WTC11 (cell line): ENCODE measurements at regions not wholly inside any gene's neighbourhood (a gene's known extent, or its start where the extent isn't known, plus 50 kb on each side); places are given as distances from the start of the nearest gene placed in this dataset.

Experiments used
- ATAC-seq: fragments of 200-7000 bp; cut with Tn5 transposase; 2 replicates; pipeline ENCODE4 v1.10.0; 2021; ENCODE audit warnings: mild to moderate bottlenecking, moderate library complexity
- CTCF ChIA-PET: fragments of 300-600 bp; sonication (Branson Sonifier 250); formaldehyde crosslinking; loops from one replicate; lab custom pipeline; 2021; ENCODE audit warnings: antibody characterized with exemption; lab: Charles Lee
- POLR2A ChIA-PET: fragments of 350-600 bp; sonication (Branson Sonifier 250); formaldehyde crosslinking; loops from one replicate; lab custom pipeline; 2021; ENCODE audit warnings: antibody characterized with exemption; lab: Charles Lee
- DNase-seq: peaks from one replicate; pipeline ENCODE4 v3.0.0; 2021; ENCODE audit warnings: low spot score
- H3K27ac Mint-ChIP-seq: 2 replicates; pipeline ENCODE4 v1.8.0; 2021; ENCODE audit warnings: mixed read lengths
- H3K27me3 Mint-ChIP-seq: 2 replicates; pipeline ENCODE4 v1.8.0; 2021; ENCODE audit warnings: low read depth, mild to moderate bottlenecking, moderate library complexity, mixed read lengths
- H3K36me3 Mint-ChIP-seq: 2 replicates; pipeline ENCODE4 v1.8.0; 2021; ENCODE audit warnings: mixed read lengths
- H3K4me1 Mint-ChIP-seq: 2 replicates; pipeline ENCODE4 v1.8.0; 2022; ENCODE audit warnings: mixed read lengths
- H3K4me3 Mint-ChIP-seq: 2 replicates; pipeline ENCODE4 v1.8.0; 2021; ENCODE audit warnings: mild to moderate bottlenecking, moderate library complexity, mixed read lengths
- H3K9me3 Mint-ChIP-seq: 2 replicates; pipeline ENCODE4 v1.8.0; 2021; ENCODE audit warnings: mixed read lengths
- ELF4 ChIP-seq: sonication (generic); formaldehyde crosslinking; IDR thresholded peaks from 2 replicates; pipeline ENCODE4 v1.8.1; 2022; ENCODE audit warnings: low read depth, mild to moderate bottlenecking, moderate library complexity, missing genetic modification reagents
- FOXK1 ChIP-seq: sonication (generic); formaldehyde crosslinking; IDR thresholded peaks from 2 replicates; pipeline ENCODE4 v1.8.0; 2022; ENCODE audit warnings: mild to moderate bottlenecking, moderate library complexity, missing genetic modification reagents
- HMGA2 ChIP-seq: fragments of 250-450 bp; sonication (Bioruptor Pico); IDR thresholded peaks from 2 replicates; pipeline ENCODE4 v1.4.0; 2021; ENCODE audit warnings: mild to moderate bottlenecking, moderate library complexity
- JAZF1 ChIP-seq: fragments of 250-450 bp; sonication (Bioruptor Pico); IDR thresholded peaks from 2 replicates; pipeline ENCODE4 v1.9.0; 2021; ENCODE audit warnings: moderate library complexity, mild to moderate bottlenecking, inconsistent platforms
- MYBL2 ChIP-seq: sonication (generic); formaldehyde crosslinking; IDR thresholded peaks from 2 replicates; pipeline ENCODE4 v1.8.1; 2023; ENCODE audit warnings: mild to moderate bottlenecking, moderate library complexity, missing genetic modification reagents
- NR1H2 ChIP-seq: sonication (generic); formaldehyde crosslinking; IDR thresholded peaks from 2 replicates; pipeline ENCODE4 v1.9.0; 2021; ENCODE audit warnings: mild to moderate bottlenecking, moderate library complexity, missing genetic modification reagents
- NR2C2 ChIP-seq: sonication (generic); formaldehyde crosslinking; IDR thresholded peaks from 2 replicates; pipeline ENCODE4 v1.8.0; 2022; ENCODE audit warnings: mild to moderate bottlenecking, missing genetic modification reagents
- RORB ChIP-seq: fragments of 250-450 bp; sonication (Bioruptor Pico); IDR thresholded peaks from 2 replicates; pipeline ENCODE4 v1.9.0; 2021; ENCODE audit warnings: mild to moderate bottlenecking
- TCF7 ChIP-seq: sonication (generic); formaldehyde crosslinking; IDR thresholded peaks from 2 replicates; pipeline ENCODE4 v1.8.0; 2022; ENCODE audit warnings: mild to moderate bottlenecking, low read depth, missing genetic modification reagents, moderate library complexity
- TEAD1 ChIP-seq: sonication (generic); formaldehyde crosslinking; IDR thresholded peaks from 2 replicates; pipeline ENCODE4 v1.8.0; 2022; ENCODE audit warnings: mild to moderate bottlenecking, missing genetic modification reagents
- ZNF121 ChIP-seq: sonication (generic); formaldehyde crosslinking; IDR thresholded peaks from 2 replicates; pipeline ENCODE4 v1.8.0; 2023; ENCODE audit warnings: missing genetic modification reagents
- ZNF138 ChIP-seq: sonication (generic); formaldehyde crosslinking; conservative IDR thresholded peaks from 2 replicates; pipeline ENCODE4 v1.8.1; 2022; ENCODE audit warnings: mild to moderate bottlenecking, moderate library complexity, missing genetic modification reagents
- ZNF219 ChIP-seq: sonication (generic); formaldehyde crosslinking; IDR thresholded peaks from 2 replicates; pipeline ENCODE4 v1.8.0; 2023; ENCODE audit warnings: missing genetic modification reagents, mild to moderate bottlenecking, borderline replicate concordance
- ZNF232 ChIP-seq: sonication (generic); formaldehyde crosslinking; IDR thresholded peaks from 2 replicates; pipeline ENCODE4 v1.8.0; 2022; ENCODE audit warnings: mild to moderate bottlenecking, missing genetic modification reagents
- ZNF396 ChIP-seq: fragments of 250-450 bp; sonication (Bioruptor Pico); IDR thresholded peaks from 2 replicates; pipeline ENCODE4 v1.8.0; 2021; ENCODE audit warnings: mild to moderate bottlenecking, moderate library complexity, borderline replicate concordance
- ZNF671 ChIP-seq: fragments of 250-450 bp; sonication (Bioruptor Pico); IDR thresholded peaks from 2 replicates; pipeline ENCODE4 v1.8.0; 2021; ENCODE audit warnings: mild to moderate bottlenecking
- TF ChIP-seq, protein P1 (sequence below): sonication (generic); formaldehyde crosslinking; IDR thresholded peaks from 2 replicates; pipeline ENCODE4 v1.8.0; 2022; ENCODE audit warnings: mild to moderate bottlenecking, missing genetic modification reagents
- TF ChIP-seq, protein P2 (sequence below): sonication (generic); formaldehyde crosslinking; IDR thresholded peaks from 2 replicates; pipeline ENCODE4 v1.8.1; 2023; ENCODE audit warnings: mild to moderate bottlenecking, missing genetic modification reagents, moderate library complexity
- TF ChIP-seq, protein P3 (sequence below): fragments of 250-450 bp; sonication (Bioruptor Pico); IDR thresholded peaks from 2 replicates; pipeline ENCODE4 v1.9.0; 2021; ENCODE audit warnings: mild to moderate bottlenecking, borderline replicate concordance
- TF ChIP-seq, protein P4 (sequence below): fragments of 250-450 bp; sonication (Bioruptor Pico); IDR thresholded peaks from 2 replicates; pipeline ENCODE4 v1.9.0; 2021; ENCODE audit warnings: mild to moderate bottlenecking
- TF ChIP-seq, protein P5 (sequence below): sonication (generic); formaldehyde crosslinking; IDR thresholded peaks from 2 replicates; pipeline ENCODE4 v1.8.1; 2023; ENCODE audit warnings: mild to moderate bottlenecking, missing genetic modification reagents

DNA sequence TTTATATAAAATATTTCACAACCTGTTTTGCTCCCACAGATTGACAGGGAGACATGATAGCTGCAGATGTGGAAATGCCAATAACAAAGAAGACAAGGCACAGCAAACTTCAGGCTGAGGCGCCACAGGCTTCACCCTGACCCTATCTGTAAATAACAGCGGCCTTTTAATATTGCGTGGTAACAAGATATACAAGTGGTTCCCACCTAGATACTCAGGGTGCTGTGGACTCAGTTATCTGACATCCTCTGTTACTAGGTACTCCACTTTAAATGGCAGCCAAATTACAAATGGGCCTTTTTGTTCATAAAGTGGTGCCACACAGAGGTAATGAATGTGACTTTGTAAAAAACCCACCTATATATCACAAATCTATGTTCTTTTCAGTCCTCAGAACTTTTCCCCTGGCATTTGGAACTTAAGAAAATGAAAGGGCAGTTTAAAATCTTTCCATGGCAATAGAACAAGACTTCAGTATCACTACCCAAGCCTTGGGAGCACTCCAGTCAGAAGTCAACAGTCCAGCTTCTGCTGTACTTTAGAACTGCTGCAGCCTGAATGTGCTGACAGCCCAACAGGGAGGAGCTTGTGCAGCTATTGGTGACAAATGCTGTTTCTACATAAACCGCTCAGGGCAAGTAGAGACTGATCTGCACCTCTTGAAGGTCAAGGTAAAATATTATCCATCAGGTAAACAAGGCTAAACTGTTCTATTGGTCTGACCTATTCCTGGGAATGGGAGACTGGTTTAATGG, 86.2 kb upstream of the DCD start:
- ATAC-seq (no peak), DNase-seq (no peak)
- ChIA-PET POLR2A (interaction anchor here (0.7 kb wide), 1 partner anchor 45 kb away, joined by 3 read pairs; no protein-coding TSS in a partner anchor), CTCF (interaction anchor here (1.0 to 2.5 kb wide), 3 partner anchors 9 to 32 kb away, joined by 3 to 9 read pairs (median 7); no protein-coding TSS in a partner anchor)
- Mint-ChIP-seq H3K4me3 (no peak overlapping the region), H3K36me3 (peaks cover 16% of the 10 kb centered on the region), H3K27ac (no peak overlapping the region), H3K27me3 (no peaks in the 10 kb centered on the region; the same call in 1 of the 2 replicates), H3K9me3 (peaks cover 28% of the 10 kb centered on the region), H3K4me1 (peaks cover 31% of the 10 kb centered on the region)
- TF ChIP-seq TEAD1 (CRISPR knock-in tag), result no peak
- no peak for TF ChIP-seq NR1H2 (CRISPR knock-in tag)
- no peak for TF ChIP-seq FOXK1
- TF ChIP-seq, protein P1, sequence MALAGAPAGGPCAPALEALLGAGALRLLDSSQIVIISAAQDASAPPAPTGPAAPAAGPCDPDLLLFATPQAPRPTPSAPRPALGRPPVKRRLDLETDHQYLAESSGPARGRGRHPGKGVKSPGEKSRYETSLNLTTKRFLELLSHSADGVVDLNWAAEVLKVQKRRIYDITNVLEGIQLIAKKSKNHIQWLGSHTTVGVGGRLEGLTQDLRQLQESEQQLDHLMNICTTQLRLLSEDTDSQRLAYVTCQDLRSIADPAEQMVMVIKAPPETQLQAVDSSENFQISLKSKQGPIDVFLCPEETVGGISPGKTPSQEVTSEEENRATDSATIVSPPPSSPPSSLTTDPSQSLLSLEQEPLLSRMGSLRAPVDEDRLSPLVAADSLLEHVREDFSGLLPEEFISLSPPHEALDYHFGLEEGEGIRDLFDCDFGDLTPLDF (CRISPR knock-in tag), result no peak
- no peak for TF ChIP-seq ZNF121
- no peak for TF ChIP-seq ZNF219 (CRISPR knock-in tag)
- TF ChIP-seq ELF4, result no peak
- TF ChIP-seq ZNF671, result no peak
- TF ChIP-seq ZNF232 (CRISPR knock-in tag), result no peak
- no peak for TF ChIP-seq HMGA2 (CRISPR knock-in tag)

DNA sequence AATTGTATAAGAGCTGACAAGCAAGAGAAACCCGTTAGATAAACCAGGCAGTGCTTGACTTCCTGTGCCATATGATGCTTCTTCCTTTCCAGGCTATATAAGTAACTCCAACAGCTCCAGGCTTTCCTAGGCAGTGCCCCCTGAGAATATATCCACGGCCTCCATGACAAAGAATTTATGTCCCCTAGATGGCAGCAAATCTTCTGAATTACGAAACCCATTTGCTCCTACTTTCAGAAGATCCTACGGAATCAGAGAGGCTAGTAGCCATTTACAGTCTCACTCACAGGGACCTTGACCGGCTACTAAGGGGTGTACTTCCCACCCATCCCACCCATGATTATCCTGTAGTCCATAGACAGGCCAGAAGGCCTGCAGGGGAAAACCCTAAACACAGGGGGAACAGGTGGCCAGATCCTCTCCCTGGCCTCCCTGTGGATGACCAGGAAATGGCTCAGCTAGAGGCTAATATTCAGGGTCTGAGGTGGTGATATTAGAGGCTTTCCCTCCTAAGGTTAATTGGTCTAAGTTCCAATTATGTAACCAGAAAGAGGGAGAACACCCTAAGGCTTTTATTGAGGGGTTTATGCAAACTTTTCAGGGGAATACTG, 77.2 kb upstream of the DCD start:
- peaks cover 13% of the 10 kb centered on the region for H3K36me3 Mint-ChIP-seq
- no peak overlapping the region for H3K4me3 Mint-ChIP-seq
- peaks cover 44% of the 10 kb centered on the region for H3K4me1 Mint-ChIP-seq
- CTCF ChIA-PET, result interaction anchor here (0.6 to 2.5 kb wide), 25 partner anchors 9 to 347 kb away, joined by 3 to 20 read pairs (median 4); partner anchors contain the start of gene MUCL1
- H3K27me3 Mint-ChIP-seq, result no peaks in the 10 kb centered on the region
- peaks cover 22% of the 10 kb centered on the region for H3K9me3 Mint-ChIP-seq
- H3K27ac Mint-ChIP-seq, result no peak overlapping the region
- ATAC-seq (peak; percentile 82), DNase-seq (no peak)
- POLR2A ChIA-PET, result no interaction called here
- TF ChIP-seq, protein P2, sequence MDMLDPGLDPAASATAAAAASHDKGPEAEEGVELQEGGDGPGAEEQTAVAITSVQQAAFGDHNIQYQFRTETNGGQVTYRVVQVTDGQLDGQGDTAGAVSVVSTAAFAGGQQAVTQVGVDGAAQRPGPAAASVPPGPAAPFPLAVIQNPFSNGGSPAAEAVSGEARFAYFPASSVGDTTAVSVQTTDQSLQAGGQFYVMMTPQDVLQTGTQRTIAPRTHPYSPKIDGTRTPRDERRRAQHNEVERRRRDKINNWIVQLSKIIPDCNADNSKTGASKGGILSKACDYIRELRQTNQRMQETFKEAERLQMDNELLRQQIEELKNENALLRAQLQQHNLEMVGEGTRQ (CRISPR knock-in tag), result no peak
- TF ChIP-seq, protein P3, sequence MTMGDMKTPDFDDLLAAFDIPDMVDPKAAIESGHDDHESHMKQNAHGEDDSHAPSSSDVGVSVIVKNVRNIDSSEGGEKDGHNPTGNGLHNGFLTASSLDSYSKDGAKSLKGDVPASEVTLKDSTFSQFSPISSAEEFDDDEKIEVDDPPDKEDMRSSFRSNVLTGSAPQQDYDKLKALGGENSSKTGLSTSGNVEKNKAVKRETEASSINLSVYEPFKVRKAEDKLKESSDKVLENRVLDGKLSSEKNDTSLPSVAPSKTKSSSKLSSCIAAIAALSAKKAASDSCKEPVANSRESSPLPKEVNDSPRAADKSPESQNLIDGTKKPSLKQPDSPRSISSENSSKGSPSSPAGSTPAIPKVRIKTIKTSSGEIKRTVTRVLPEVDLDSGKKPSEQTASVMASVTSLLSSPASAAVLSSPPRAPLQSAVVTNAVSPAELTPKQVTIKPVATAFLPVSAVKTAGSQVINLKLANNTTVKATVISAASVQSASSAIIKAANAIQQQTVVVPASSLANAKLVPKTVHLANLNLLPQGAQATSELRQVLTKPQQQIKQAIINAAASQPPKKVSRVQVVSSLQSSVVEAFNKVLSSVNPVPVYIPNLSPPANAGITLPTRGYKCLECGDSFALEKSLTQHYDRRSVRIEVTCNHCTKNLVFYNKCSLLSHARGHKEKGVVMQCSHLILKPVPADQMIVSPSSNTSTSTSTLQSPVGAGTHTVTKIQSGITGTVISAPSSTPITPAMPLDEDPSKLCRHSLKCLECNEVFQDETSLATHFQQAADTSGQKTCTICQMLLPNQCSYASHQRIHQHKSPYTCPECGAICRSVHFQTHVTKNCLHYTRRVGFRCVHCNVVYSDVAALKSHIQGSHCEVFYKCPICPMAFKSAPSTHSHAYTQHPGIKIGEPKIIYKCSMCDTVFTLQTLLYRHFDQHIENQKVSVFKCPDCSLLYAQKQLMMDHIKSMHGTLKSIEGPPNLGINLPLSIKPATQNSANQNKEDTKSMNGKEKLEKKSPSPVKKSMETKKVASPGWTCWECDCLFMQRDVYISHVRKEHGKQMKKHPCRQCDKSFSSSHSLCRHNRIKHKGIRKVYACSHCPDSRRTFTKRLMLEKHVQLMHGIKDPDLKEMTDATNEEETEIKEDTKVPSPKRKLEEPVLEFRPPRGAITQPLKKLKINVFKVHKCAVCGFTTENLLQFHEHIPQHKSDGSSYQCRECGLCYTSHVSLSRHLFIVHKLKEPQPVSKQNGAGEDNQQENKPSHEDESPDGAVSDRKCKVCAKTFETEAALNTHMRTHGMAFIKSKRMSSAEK, result no peak
- TF ChIP-seq TCF7 (CRISPR knock-in tag), result no peak
- TF ChIP-seq RORB (CRISPR knock-in tag), result no peak
- TF ChIP-seq, protein P4, sequence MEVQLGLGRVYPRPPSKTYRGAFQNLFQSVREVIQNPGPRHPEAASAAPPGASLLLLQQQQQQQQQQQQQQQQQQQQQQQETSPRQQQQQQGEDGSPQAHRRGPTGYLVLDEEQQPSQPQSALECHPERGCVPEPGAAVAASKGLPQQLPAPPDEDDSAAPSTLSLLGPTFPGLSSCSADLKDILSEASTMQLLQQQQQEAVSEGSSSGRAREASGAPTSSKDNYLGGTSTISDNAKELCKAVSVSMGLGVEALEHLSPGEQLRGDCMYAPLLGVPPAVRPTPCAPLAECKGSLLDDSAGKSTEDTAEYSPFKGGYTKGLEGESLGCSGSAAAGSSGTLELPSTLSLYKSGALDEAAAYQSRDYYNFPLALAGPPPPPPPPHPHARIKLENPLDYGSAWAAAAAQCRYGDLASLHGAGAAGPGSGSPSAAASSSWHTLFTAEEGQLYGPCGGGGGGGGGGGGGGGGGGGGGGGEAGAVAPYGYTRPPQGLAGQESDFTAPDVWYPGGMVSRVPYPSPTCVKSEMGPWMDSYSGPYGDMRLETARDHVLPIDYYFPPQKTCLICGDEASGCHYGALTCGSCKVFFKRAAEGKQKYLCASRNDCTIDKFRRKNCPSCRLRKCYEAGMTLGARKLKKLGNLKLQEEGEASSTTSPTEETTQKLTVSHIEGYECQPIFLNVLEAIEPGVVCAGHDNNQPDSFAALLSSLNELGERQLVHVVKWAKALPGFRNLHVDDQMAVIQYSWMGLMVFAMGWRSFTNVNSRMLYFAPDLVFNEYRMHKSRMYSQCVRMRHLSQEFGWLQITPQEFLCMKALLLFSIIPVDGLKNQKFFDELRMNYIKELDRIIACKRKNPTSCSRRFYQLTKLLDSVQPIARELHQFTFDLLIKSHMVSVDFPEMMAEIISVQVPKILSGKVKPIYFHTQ, result no peak
- TF ChIP-seq JAZF1 (CRISPR knock-in tag), result no peak
- no peak for TF ChIP-seq ZNF138
- no peak for TF ChIP-seq ZNF396 (CRISPR knock-in tag)
- TF ChIP-seq MYBL2 (CRISPR knock-in tag), result no peak
- TF ChIP-seq, protein P5, sequence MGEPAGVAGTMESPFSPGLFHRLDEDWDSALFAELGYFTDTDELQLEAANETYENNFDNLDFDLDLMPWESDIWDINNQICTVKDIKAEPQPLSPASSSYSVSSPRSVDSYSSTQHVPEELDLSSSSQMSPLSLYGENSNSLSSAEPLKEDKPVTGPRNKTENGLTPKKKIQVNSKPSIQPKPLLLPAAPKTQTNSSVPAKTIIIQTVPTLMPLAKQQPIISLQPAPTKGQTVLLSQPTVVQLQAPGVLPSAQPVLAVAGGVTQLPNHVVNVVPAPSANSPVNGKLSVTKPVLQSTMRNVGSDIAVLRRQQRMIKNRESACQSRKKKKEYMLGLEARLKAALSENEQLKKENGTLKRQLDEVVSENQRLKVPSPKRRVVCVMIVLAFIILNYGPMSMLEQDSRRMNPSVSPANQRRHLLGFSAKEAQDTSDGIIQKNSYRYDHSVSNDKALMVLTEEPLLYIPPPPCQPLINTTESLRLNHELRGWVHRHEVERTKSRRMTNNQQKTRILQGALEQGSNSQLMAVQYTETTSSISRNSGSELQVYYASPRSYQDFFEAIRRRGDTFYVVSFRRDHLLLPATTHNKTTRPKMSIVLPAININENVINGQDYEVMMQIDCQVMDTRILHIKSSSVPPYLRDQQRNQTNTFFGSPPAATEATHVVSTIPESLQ (CRISPR knock-in tag), result no peak
- no peak for TF ChIP-seq NR2C2 (CRISPR knock-in tag)
